Muscle of leg (tissue), 3 donors: ENCODE measurements at regions not wholly inside any gene's neighbourhood (a gene's known extent, or its start where the extent isn't known, plus 50 kb on each side); places are given as distances from the start of the nearest gene placed in this dataset.

Experiments used
- DNase-seq: peaks from one replicate; pipeline ENCODE4 v3.0.0; 2013
- H3K27ac ChIP-seq: one replicate; pipeline ENCODE4 v1.5.1; 2013; ENCODE audit warnings: mild to moderate bottlenecking, low read length, control low read depth
- H3K27me3 ChIP-seq: one replicate; pipeline ENCODE4 v1.6.1; 2013; ENCODE audit warnings: low read length; ENCODE audit not compliant: control insufficient read depth, insufficient read depth
- H3K36me3 ChIP-seq: one replicate; pipeline ENCODE4 v1.6.1; 2013; ENCODE audit warnings: low read length; ENCODE audit not compliant: control insufficient read depth, insufficient read depth
- H3K4me1 ChIP-seq: one replicate; pipeline ENCODE4 v1.6.1; 2013; ENCODE audit warnings: low read length; ENCODE audit not compliant: control insufficient read depth, insufficient read depth
- H3K4me3 ChIP-seq: one replicate; pipeline ENCODE4 v1.5.1; 2013; ENCODE audit warnings: low read length, control low read depth
- H3K9me3 ChIP-seq: replicated peaks from 2 replicates; pipeline ENCODE4 v1.6.1; 2013; ENCODE audit warnings: low read depth, low read length; ENCODE audit not compliant: control insufficient read depth
- WGBS: methylation state at CpG from one replicate; pipeline ENCODE4 v1.1.5; 2013; ENCODE audit warnings: missing lambda C conversion rate; ENCODE audit not compliant: insufficient coverage; 5-methylcytosine and 5-hydroxymethylcytosine counted together

GRCh38 chr11:122024278-122024677, 91.7 kb downstream of the BLID start:
- no peaks in the 10 kb centered on the region for H3K27me3 ChIP-seq
- 34% methylated on average over 2 of the region's 3 CpGs for WGBS
- no peaks in the 10 kb centered on the region for H3K9me3 ChIP-seq
- H3K4me3 ChIP-seq, result no peak overlapping the region
- H3K4me1 ChIP-seq, result peaks cover 8% of the 10 kb centered on the region
- no peak for DNase-seq
- H3K27ac ChIP-seq, result no peak overlapping the region
- no peaks in the 10 kb centered on the region for H3K36me3 ChIP-seq

- Histone ChIP-seq H3K9me3 (no peaks in the 10 kb centered on the region), H3K36me3 (no peaks in the 10 kb centered on the region), H3K27ac (no peak overlapping the region), H3K4me3 (no peak overlapping the region), H3K4me1 (peaks cover 8% of the 10 kb centered on the region), H3K27me3 (no peaks in the 10 kb centered on the region)
- WGBS, result 72% methylated on average over 4 of the region's 8 CpGs
- no peak for DNase-seq
These were observed 92.3 kb downstream of the BLID start for GRCh38 chr11:122023614-122024250.

GRCh38 chr11:122022646-122023045, 93.4 kb downstream of the BLID start:
- no peak overlapping the region for H3K27ac ChIP-seq
- peaks cover 5% of the 10 kb centered on the region for H3K4me1 ChIP-seq
- H3K36me3 ChIP-seq, result no peaks in the 10 kb centered on the region
- no peaks in the 10 kb centered on the region for H3K27me3 ChIP-seq
- H3K4me3 ChIP-seq, result no peak overlapping the region
- H3K9me3 ChIP-seq, result no peaks in the 10 kb centered on the region
- WGBS, result no CpG with 5 or more reads among the region's 6 CpGs
- DNase-seq, result no peak

GRCh38 chr11:122020902-122021301, 95.1 kb downstream of the BLID start:
- peak; percentile 65 for DNase-seq
- no CpG with 5 or more reads among the region's 2 CpGs for WGBS
- H3K27ac ChIP-seq, result no peak overlapping the region
- H3K36me3 ChIP-seq, result no peaks in the 10 kb centered on the region
- no peaks in the 10 kb centered on the region for H3K27me3 ChIP-seq
- no peaks in the 10 kb centered on the region for H3K9me3 ChIP-seq
- no peak overlapping the region for H3K4me3 ChIP-seq
- H3K4me1 ChIP-seq, result peaks cover 5% of the 10 kb centered on the region

GRCh38 chr11:122019908-122020694, 95.9 kb downstream of the BLID start:
- no CpG with 5 or more reads among the region's 3 CpGs for WGBS
- H3K27ac ChIP-seq, result no peak overlapping the region
- H3K27me3 ChIP-seq, result no peaks in the 10 kb centered on the region
- no peaks in the 10 kb centered on the region for H3K9me3 ChIP-seq
- H3K4me3 ChIP-seq, result no peak overlapping the region
- H3K36me3 ChIP-seq, result no peaks in the 10 kb centered on the region
- H3K4me1 ChIP-seq, result peaks cover 5% of the 10 kb centered on the region
- DNase-seq, result no peak

- peaks cover 7% of the 10 kb centered on the region for H3K4me1 ChIP-seq
- DNase-seq, result peak; percentile 92
- no peaks in the 10 kb centered on the region for H3K27me3 ChIP-seq
- H3K9me3 ChIP-seq, result no peaks in the 10 kb centered on the region
- peak overlapping the region; percentile 23 for H3K27ac ChIP-seq
- no peak overlapping the region for H3K4me3 ChIP-seq
- H3K36me3 ChIP-seq, result no peaks in the 10 kb centered on the region
- 12% methylated on average over 4 of the region's 4 CpGs for WGBS
These were observed 108.4 kb downstream of the BLID start for GRCh38 chr11:122007601-122008071.

- WGBS, result 100% methylated on average over 1 of the region's 1 CpG
- H3K27ac ChIP-seq, result no peak overlapping the region
- no peaks in the 10 kb centered on the region for H3K36me3 ChIP-seq
- no peak overlapping the region for H3K4me3 ChIP-seq
- H3K9me3 ChIP-seq, result no peaks in the 10 kb centered on the region
- no peaks in the 10 kb centered on the region for H3K27me3 ChIP-seq
- peak; percentile 30 for DNase-seq
- H3K4me1 ChIP-seq, result peaks cover 7% of the 10 kb centered on the region
These were observed 111.6 kb downstream of the BLID start for GRCh38 chr11:122004446-122004845.

- H3K36me3 ChIP-seq, result no peaks in the 10 kb centered on the region
- no CpG with 5 or more reads among the region's 1 CpG for WGBS
- H3K27me3 ChIP-seq, result no peaks in the 10 kb centered on the region
- H3K27ac ChIP-seq, result no peak overlapping the region
- H3K4me3 ChIP-seq, result no peak overlapping the region
- H3K9me3 ChIP-seq, result no peaks in the 10 kb centered on the region
- no peak for DNase-seq
- H3K4me1 ChIP-seq, result peaks cover 7% of the 10 kb centered on the region
These were observed 113.1 kb downstream of the BLID start for GRCh38 chr11:122002926-122003325.

- Histone ChIP-seq H3K4me3 (no peak overlapping the region), H3K27ac (no peak overlapping the region), H3K4me1 (peaks cover 2% of the 10 kb centered on the region), H3K9me3 (no peaks in the 10 kb centered on the region), H3K27me3 (no peaks in the 10 kb centered on the region), H3K36me3 (no peaks in the 10 kb centered on the region)
- no CpG with 5 or more reads among the region's 1 CpG for WGBS
- no peak for DNase-seq
These were observed 114.0 kb downstream of the BLID start for GRCh38 chr11:122002047-122002446.

- no peak for DNase-seq
- Histone ChIP-seq H3K4me1 (no peaks in the 10 kb centered on the region), H3K4me3 (no peak overlapping the region), H3K36me3 (no peaks in the 10 kb centered on the region), H3K27me3 (no peaks in the 10 kb centered on the region), H3K9me3 (no peaks in the 10 kb centered on the region), H3K27ac (no peak overlapping the region)
- no CpG with 5 or more reads among the region's 2 CpGs for WGBS
These were observed 116.4 kb downstream of the BLID start for GRCh38 chr11:121999651-122000050.
